AG04449 (cell line): ENCODE measurements at regions not wholly inside any gene's neighbourhood (a gene's known extent, or its start where the extent isn't known, plus 50 kb on each side); places are given as distances from the start of the nearest gene placed in this dataset.
A peak's percentile ranks its signal among the peaks of the same experiment; 100 is the strongest.

ENCODE experiments used
- CTCF ChIA-PET: fragments of 350-600 bp; formaldehyde crosslinking; extraction: SDS; loops from one replicate; lab custom pipeline; 2021; ENCODE audit warnings: antibody characterized with exemption; lab: Yijun Ruan, JAX
- POLR2A ChIA-PET: fragments of 400-600, 350-600 bp; formaldehyde crosslinking; extraction: SDS; loops from one replicate; lab custom pipeline; 2020; ENCODE audit warnings: antibody characterized with exemption, inconsistent platforms; lab: Yijun Ruan, JAX
- DNase-seq: peaks from one replicate; pipeline ENCODE4 v3.0.0-alpha.2; 2010; ENCODE audit warnings: low read depth, low spot score
- H3K4me3 ChIP-seq: 2 replicates; pipeline ENCODE4 v1.5.1; 2011; ENCODE audit warnings: low read depth, mild to moderate bottlenecking, control low read depth, low read length
- CTCF ChIP-seq: IDR thresholded peaks from one replicate; pipeline ENCODE4 v1.5.1; 2011; ENCODE audit warnings: mild to moderate bottlenecking, moderate library complexity, low read length, control low read depth, inconsistent platforms; ENCODE audit not compliant: insufficient read depth; ENCODE audit errors: missing control alignments

DNA sequence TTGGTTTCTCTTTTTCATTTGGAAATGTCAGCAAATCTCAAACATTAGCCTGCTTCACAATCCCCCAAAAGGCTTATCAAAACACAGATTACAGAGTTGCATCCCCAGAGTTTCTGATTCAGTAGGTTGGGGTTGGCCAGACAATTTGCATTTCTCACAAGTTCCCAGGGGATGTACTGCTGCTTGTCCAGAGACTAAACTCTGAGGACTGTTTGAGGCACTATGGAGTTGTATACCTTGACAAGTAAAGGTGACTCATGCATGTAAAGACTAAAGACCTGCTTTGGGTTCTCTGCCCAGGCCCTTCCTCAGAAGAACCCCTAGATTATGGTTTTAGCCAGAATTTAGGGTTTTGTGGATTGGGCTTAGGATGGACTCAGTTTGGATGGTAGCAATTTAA lies 151.1 kb upstream of the ARHGEF26 start:
- no peak for TF ChIP-seq CTCF
- POLR2A ChIA-PET: no interaction called here
- DNase-seq: no peak
- no peak overlapping the region for H3K4me3 ChIP-seq
- CTCF ChIA-PET: interaction anchor here (1.4 to 1.7 kb wide), 2 partner anchors 944 to 945 kb away, joined by 3 to 5 read pairs; no protein-coding TSS in a partner anchor

- H3K4me3 ChIP-seq: no peak overlapping the region
- POLR2A ChIA-PET: no interaction called here
- TF ChIP-seq CTCF: peak; percentile 1
- CTCF ChIA-PET: interaction anchor here (1.2 to 1.7 kb wide), 3 partner anchors 945 to 948 kb away, joined by 3 to 5 read pairs (median 4); no protein-coding TSS in a partner anchor
- DNase-seq: no peak
Measured at GRCh38 chr3:153970741-153971347, 150.3 kb upstream of the ARHGEF26 start.

DNA sequence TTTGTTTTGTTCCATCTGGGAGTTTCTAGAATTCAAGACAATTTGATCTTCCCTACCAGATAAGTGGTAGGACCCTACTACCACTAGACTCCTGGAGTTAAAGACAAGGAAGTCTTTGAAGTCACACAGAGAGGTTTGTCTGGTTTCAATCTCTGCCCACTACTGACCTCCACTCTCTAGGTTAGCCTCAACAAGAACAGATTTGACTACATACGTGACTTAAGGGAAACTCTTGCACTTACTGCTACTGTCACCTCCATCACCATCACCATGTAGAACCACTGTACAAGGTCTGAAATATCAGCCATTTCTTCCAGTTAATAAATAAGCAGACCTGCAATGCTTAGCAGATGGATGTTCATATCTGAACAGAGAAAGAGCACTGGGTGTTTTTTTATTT lies 148.3 kb upstream of the ARHGEF26 start:
- no peak for DNase-seq
- no peak for TF ChIP-seq CTCF
- CTCF ChIA-PET: no interaction called here
- no peak overlapping the region for H3K4me3 ChIP-seq
- POLR2A ChIA-PET: no interaction called here

- POLR2A ChIA-PET: no interaction called here
- no peak overlapping the region for H3K4me3 ChIP-seq
- no peak for TF ChIP-seq CTCF
- no peak for DNase-seq
- CTCF ChIA-PET: no interaction called here
Measured at GRCh38 chr3:153973722-153974265, 147.4 kb upstream of the ARHGEF26 start.

- no peak for DNase-seq
- no peak for TF ChIP-seq CTCF
- ChIA-PET POLR2A (no interaction called here), CTCF (no interaction called here)
- H3K4me3 ChIP-seq: no peak overlapping the region
Measured at GRCh38 chr3:153974614-153975013, 146.6 kb upstream of the ARHGEF26 start.

DNA sequence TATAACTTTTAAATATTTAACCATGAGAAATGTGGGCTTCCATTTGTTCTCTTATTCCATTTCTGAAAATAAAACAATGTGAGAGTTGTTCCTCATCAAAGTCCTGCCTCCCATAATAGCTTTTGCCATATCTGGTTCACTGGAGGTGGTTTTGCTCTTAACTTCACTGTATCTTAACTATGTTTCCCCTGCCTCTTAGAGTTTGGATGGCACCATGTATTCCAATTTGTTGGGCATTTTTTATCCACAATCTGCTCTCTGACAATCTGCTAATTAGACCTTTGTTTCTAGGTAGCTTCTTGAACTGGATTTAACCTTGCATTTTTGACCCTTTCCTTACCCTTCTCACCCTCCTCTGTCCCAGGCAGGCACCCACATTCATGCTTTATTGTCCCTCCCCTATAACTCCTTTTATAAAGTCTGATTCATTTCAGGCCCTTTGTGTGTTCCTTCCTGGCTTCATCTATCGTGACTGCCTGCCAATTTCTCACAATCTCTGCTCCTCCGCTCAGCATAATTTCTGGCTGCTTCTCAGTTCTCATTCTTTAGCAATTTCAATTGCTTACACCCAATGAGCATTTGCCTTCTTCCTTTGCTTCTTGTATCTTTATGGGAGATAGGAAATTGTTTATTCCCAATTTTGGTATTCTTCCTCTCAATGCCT lies 144.2 kb upstream of the ARHGEF26 start:
- POLR2A ChIA-PET: no interaction called here
- no peak overlapping the region for H3K4me3 ChIP-seq
- no peak for DNase-seq
- TF ChIP-seq CTCF: no peak
- CTCF ChIA-PET: no interaction called here
